K562 (cell line): ENCODE measurements at regions not wholly inside any gene's neighbourhood (a gene's known extent, or its start where the extent isn't known, plus 50 kb on each side); places are given as distances from the start of the nearest gene placed in this dataset.
A peak's percentile ranks its signal among the peaks of the same experiment; 100 is the strongest.

Experiments
- AFF4 ChIP-seq: sonication (generic); formaldehyde crosslinking; IDR thresholded peaks from 2 replicates; pipeline ENCODE4 v1.8.0; 2023; ENCODE audit warnings: mild to moderate bottlenecking, missing genetic modification reagents
- CTCF ChIP-seq, 3 experiments: IDR thresholded peaks in 2 of 3; conservative IDR thresholded peaks in 1 of 3; 2 replicates each; pipeline ENCODE4 v1.5.1; 2011 to 2012; ENCODE audit warnings: low read length in 3 of 3, mild to moderate bottlenecking in 3 of 3, control low read depth in 2 of 3, improper control_type of control experiment in 1 of 3, inconsistent platforms in 1 of 3, low read depth in 1 of 3, mixed read lengths in 1 of 3, moderate library complexity in 1 of 3; ENCODE audit not compliant: insufficient read depth in 2 of 3
- ETS1 ChIP-seq: conservative IDR thresholded peaks from 2 replicates; pipeline ENCODE4 v1.6.1; 2011; ENCODE audit warnings: low read depth, mild to moderate bottlenecking, low read length; ENCODE audit not compliant: control insufficient read depth
- GTF2F1 ChIP-seq: IDR thresholded peaks from 2 replicates; pipeline ENCODE4 v1.6.1; 2011; ENCODE audit warnings: low read depth, low read length, improper control_type of control experiment
- NCOA1 ChIP-seq: fragments of 450-650 bp; IDR thresholded peaks from 2 replicates; pipeline ENCODE4 v1.6.1; 2016; ENCODE audit warnings: low read depth
- OTX1 ChIP-seq: fragments of 450-650 bp; formaldehyde crosslinking; IDR thresholded peaks from 2 replicates; pipeline ENCODE4 v1.4.0; 2022; ENCODE audit warnings: mild to moderate bottlenecking
- RFX1 ChIP-seq: fragments of 450-650 bp; IDR thresholded peaks from 2 replicates; pipeline ENCODE4 v1.6.1; 2016; ENCODE audit warnings: mild to moderate bottlenecking, moderate library complexity
- SIRT6 ChIP-seq: IDR thresholded peaks from one replicate; pipeline ENCODE4 v1.6.1; 2012; ENCODE audit warnings: low read depth, mild to moderate bottlenecking, control low read depth, inconsistent platforms, low read length, moderate library complexity
- SMAD4 ChIP-seq: fragments of 250-450 bp; sonication (Bioruptor Pico); conservative IDR thresholded peaks from 2 replicates; pipeline ENCODE4 v1.8.0; 2021; ENCODE audit warnings: inconsistent platforms, mild to moderate bottlenecking, moderate library complexity
- TEAD2 ChIP-seq: fragments of 450-650 bp; IDR thresholded peaks from 2 replicates; pipeline ENCODE4 v1.6.1; 2016; ENCODE audit warnings: missing genetic modification characterization, control low read depth, missing compliant biosample characterization
- ZKSCAN8 ChIP-seq: fragments of 200-800 bp; sonication (Bioruptor generic); IDR thresholded peaks from 2 replicates; pipeline ENCODE4 v1.6.1; 2016; ENCODE audit warnings: missing genetic modification characterization, missing compliant biosample characterization
- ZNF280A ChIP-seq: fragments of 450-650 bp; IDR thresholded peaks from 2 replicates; pipeline ENCODE4 v1.6.1; 2018; ENCODE audit warnings: mild to moderate bottlenecking, low read depth; ENCODE audit not compliant: partially characterized antibody
- ZNF398 ChIP-seq: fragments of 250-450 bp; sonication (Bioruptor Pico); IDR thresholded peaks from 2 replicates; pipeline ENCODE4 v1.8.0; 2021; ENCODE audit warnings: moderate library complexity, mild to moderate bottlenecking, inconsistent platforms
- ZNF707 ChIP-seq: fragments of 250-450 bp; sonication (Bioruptor Pico); conservative IDR thresholded peaks from 2 replicates; pipeline ENCODE4 v1.8.0; 2022; ENCODE audit warnings: inconsistent platforms, mild to moderate bottlenecking, moderate library complexity

GRCh38 chr12:9346866-9347327 lies 138.7 kb upstream of the PZP start (continued):
- TF ChIP-seq AFF4 (CRISPR knock-in tag) (no peak), TEAD2 (tag) (0 out of 2 replicates have a peak, but pooled peaks have one; percentile 22), CTCF (IDR thresholded peaks at IDR 0.05 in 2 of 3, conservative IDR thresholded peaks at IDR 0.05 in 1 of 3; ENCODE audit: insufficient read depth in 2 of 3, low read depth in 1 of 3, low read length in 3 of 3) (no peak), ZKSCAN8 (CRISPR knock-in tag) (0 out of 2 replicates have a peak, but pooled peaks have one; percentile 8), OTX1 (0 out of 2 replicates have a peak, but pooled peaks have one; percentile 20), SMAD4 (CRISPR knock-in tag) (peak; percentile 33; the same call in 1 of the 2 replicates), GTF2F1 (no peak), ZNF398 (no peak), ZNF280A (no peak), ETS1 (no peak), NCOA1 (no peak), RFX1 (no peak), ZNF707 (CRISPR knock-in tag) (no peak), SIRT6 (no peak)
